Keratinocyte (primary cell): ENCODE measurements at regions not wholly inside any gene's neighbourhood (a gene's known extent, or its start where the extent isn't known, plus 50 kb on each side); places are given as distances from the start of the nearest gene placed in this dataset.

Source experiments
- DNase-seq: peaks from one replicate; pipeline ENCODE4 v3.0.0-alpha.2; 2011; ENCODE audit warnings: low read depth, missing footprints, low spot score
- FAIRE-seq: peaks from 2 replicates; lab custom pipeline; 2011; peaks lifted over from hg19 to GRCh38; lab: Jason Lieb, UNC
- H2AFZ ChIP-seq: 2 replicates; pipeline ENCODE4 v1.6.0; 2012; ENCODE audit warnings: low read length, control low read depth, inconsistent platforms; ENCODE audit not compliant: control insufficient read depth
- H3K27ac ChIP-seq: 2 replicates; pipeline ENCODE4 v1.5.1; 2011; ENCODE audit warnings: low read length; ENCODE audit not compliant: control insufficient read depth, insufficient read depth
- H3K27me3 ChIP-seq: 3 replicates; pipeline ENCODE4 v1.6.0; 2011; ENCODE audit warnings: low read length; ENCODE audit not compliant: control insufficient read depth, insufficient read depth; ENCODE audit errors: extremely low read depth
- H3K36me3 ChIP-seq, 2 experiments: 2 replicates in 1 of 2; 3 replicates in 1 of 2; pipeline ENCODE4 v1.5.1; 2011; ENCODE audit warnings: low read length in 2 of 2, mild to moderate bottlenecking in 1 of 2; ENCODE audit not compliant: control insufficient read depth in 2 of 2, insufficient read depth in 2 of 2; ENCODE audit errors: extremely low read depth in 1 of 2
- H3K4me1 ChIP-seq: 3 replicates; pipeline ENCODE4 v1.5.1; 2011; ENCODE audit warnings: low read length; ENCODE audit not compliant: control insufficient read depth, insufficient read depth; ENCODE audit errors: extremely low read depth
- H3K4me2 ChIP-seq: 3 replicates; pipeline ENCODE4 v1.6.0; 2011; ENCODE audit warnings: low read depth, low read length; ENCODE audit not compliant: control insufficient read depth, insufficient read depth; ENCODE audit errors: extremely low read depth
- H3K4me3 ChIP-seq, 3 experiments: fragments of 200-600 bp in 1 of 3; sonication (generic) in 1 of 3; 2 replicates in 2 of 3; 3 replicates in 1 of 3; pipeline ENCODE4 v1.5.1; 2011 to 2016; ENCODE audit warnings: low read length in 3 of 3, mild to moderate bottlenecking in 3 of 3, control low read depth in 2 of 3, inconsistent platforms in 1 of 3, low read depth in 1 of 3, mixed read lengths in 1 of 3, mixed run types in 1 of 3, moderate library complexity in 1 of 3; ENCODE audit not compliant: control insufficient read depth in 2 of 3, insufficient read depth in 2 of 3; ENCODE audit errors: extremely low read depth in 1 of 3
- H3K79me2 ChIP-seq: 2 replicates; pipeline ENCODE4 v1.6.0; 2012; ENCODE audit warnings: low read length; ENCODE audit not compliant: control insufficient read depth, insufficient read depth
- H3K9ac ChIP-seq: 3 replicates; pipeline ENCODE4 v1.6.0; 2011; ENCODE audit warnings: low read length; ENCODE audit not compliant: control insufficient read depth, insufficient read depth; ENCODE audit errors: extremely low read depth
- H3K9me1 ChIP-seq: 3 replicates; pipeline ENCODE4 v1.6.0; 2011; ENCODE audit warnings: low read length; ENCODE audit not compliant: control insufficient read depth, insufficient read depth; ENCODE audit errors: extremely low read depth
- H3K9me3 ChIP-seq: 2 replicates; pipeline ENCODE4 v1.5.1; 2012; ENCODE audit warnings: low read depth, low read length; ENCODE audit not compliant: control insufficient read depth
- H4K20me1 ChIP-seq: 3 replicates; pipeline ENCODE4 v1.6.0; 2011; ENCODE audit warnings: low read length; ENCODE audit not compliant: control insufficient read depth, insufficient read depth; ENCODE audit errors: extremely low read depth
- CTCF ChIP-seq, 3 experiments: IDR thresholded peaks in 1 of 3; conservative IDR thresholded peaks in 1 of 3; optimal IDR thresholded peaks in 1 of 3; 2 replicates in 2 of 3; 3 replicates in 1 of 3; pipeline versions ENCODE3 to v1.5.1; 2011; ENCODE audit warnings: low read length in 3 of 3, mild to moderate bottlenecking in 3 of 3, moderate library complexity in 2 of 3, control low read depth in 1 of 3, inconsistent platforms in 1 of 3; ENCODE audit not compliant: insufficient read depth in 2 of 3; ENCODE audit errors: extremely low read depth in 1 of 3
- EZH2 ChIP-seq: IDR thresholded peaks from one replicate; pipeline ENCODE4 v1.6.1; 2012; ENCODE audit warnings: inconsistent platforms, mild to moderate bottlenecking, low read length, moderate library complexity
- dilution Hi-C: fragments of 300-500 bp; cut with MboI; formaldehyde crosslinking; loops from one replicate; pipeline ENCODE4 v1.7.0; 2020; ENCODE audit warnings: low sequenced_read_pairs; ENCODE audit not compliant: extremely low pct_ligation_motif_present

GRCh38 chr5:51802551-51803184, 419.4 kb downstream of the ISL1 start:
- FAIRE-seq: no peak
- no peaks in the 10 kb centered on the region for H3K9me1 ChIP-seq
- no peaks in the 10 kb centered on the region for H3K36me3 ChIP-seq
- H3K9me3 ChIP-seq: no peaks in the 10 kb centered on the region
- no peak overlapping the region for H3K4me3 ChIP-seq
- H4K20me1 ChIP-seq: no peaks in the 10 kb centered on the region
- no peak for DNase-seq
- no peak overlapping the region for H2AFZ ChIP-seq
- no peaks in the 10 kb centered on the region for H3K27me3 ChIP-seq
- H3K4me1 ChIP-seq: no peaks in the 10 kb centered on the region
- TF ChIP-seq CTCF (optimal IDR thresholded peaks at IDR 0.05 in 1 of 3, IDR thresholded peaks at IDR 0.05 in 1 of 3, conservative IDR thresholded peaks at IDR 0.05 in 1 of 3; ENCODE audit: extremely low read depth in 1 of 3, insufficient read depth in 2 of 3, low read length in 3 of 3): no peak
- no peak for TF ChIP-seq EZH2
- H3K27ac ChIP-seq: no peak overlapping the region
- dilution Hi-C loops: no loop called here
- no peak overlapping the region for H3K9ac ChIP-seq
- no peaks in the 10 kb centered on the region for H3K79me2 ChIP-seq
- H3K4me2 ChIP-seq: no peak overlapping the region

GRCh38 chr5:51806677-51807076, 423.4 kb downstream of the ISL1 start:
- DNase-seq (no peak), FAIRE-seq (no peak)
- no peak overlapping the region for H3K27ac ChIP-seq
- peaks cover 26% of the 10 kb centered on the region for H3K4me1 ChIP-seq
- no peaks in the 10 kb centered on the region for H4K20me1 ChIP-seq
- H3K27me3 ChIP-seq: no peaks in the 10 kb centered on the region
- no peak overlapping the region for H3K9ac ChIP-seq
- no peak overlapping the region for H2AFZ ChIP-seq
- no peaks in the 10 kb centered on the region for H3K79me2 ChIP-seq
- no peaks in the 10 kb centered on the region for H3K9me3 ChIP-seq
- TF ChIP-seq EZH2 (no peak), CTCF (optimal IDR thresholded peaks at IDR 0.05 in 1 of 3, IDR thresholded peaks at IDR 0.05 in 1 of 3, conservative IDR thresholded peaks at IDR 0.05 in 1 of 3; ENCODE audit: extremely low read depth in 1 of 3, insufficient read depth in 2 of 3, low read length in 3 of 3) (no peak)
- dilution Hi-C loops: no loop called here
- H3K36me3 ChIP-seq: no peaks in the 10 kb centered on the region
- no peaks in the 10 kb centered on the region for H3K9me1 ChIP-seq
- H3K4me3 ChIP-seq: no peak overlapping the region
- H3K4me2 ChIP-seq: no peak overlapping the region
